GM19043 (cell line): ENCODE measurements at regions not wholly inside any gene's neighbourhood (a gene's known extent, or its start where the extent isn't known, plus 50 kb on each side); places are given as distances from the start of the nearest gene placed in this dataset.
A peak's percentile ranks its signal among the peaks of the same experiment; 100 is the strongest.
"Not testable (repeated sequence)": the region's sequence is repeated elsewhere in the genome, so short reads cannot be mapped to it uniquely, and the experiment has no call there.

ENCODE experiments used
- ATAC-seq: cut with Tn5 transposase; IDR thresholded peaks from one replicate; pipeline ENCODE4 v1.9.1; 2021; ENCODE audit warnings: low read depth; ENCODE audit not compliant: unreplicated experiment

- no peak for ATAC-seq
These were observed 91.2 kb upstream of the MARCKS start for GRCh38 chr6:113765909-113766308.

GRCh38 chr6:113767985-113768384 is 89.2 kb upstream of the MARCKS start:
- ATAC-seq: no peak

DNA sequence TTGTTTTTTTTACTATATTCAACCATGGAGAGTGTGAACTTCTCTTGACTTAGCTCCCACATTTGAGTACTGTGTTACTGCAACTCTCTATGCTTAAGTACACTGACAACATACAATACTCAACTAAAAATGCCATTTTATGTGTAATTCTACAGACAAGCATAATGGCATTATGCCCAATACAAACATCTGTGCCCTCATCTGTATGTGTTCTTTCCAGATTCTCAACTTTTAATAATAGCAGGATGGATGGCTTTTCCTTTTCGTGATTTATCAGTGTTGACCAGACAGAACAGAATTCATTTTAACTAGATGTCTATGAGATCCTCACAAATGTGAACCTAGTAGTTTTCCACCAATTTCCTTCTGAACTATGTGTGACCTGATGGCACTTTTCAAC is 84.2 kb upstream of the MARCKS start:
- ATAC-seq: no peak

- no peak for ATAC-seq
These were observed 82.9 kb upstream of the MARCKS start for GRCh38 chr6:113774127-113774825.

DNA sequence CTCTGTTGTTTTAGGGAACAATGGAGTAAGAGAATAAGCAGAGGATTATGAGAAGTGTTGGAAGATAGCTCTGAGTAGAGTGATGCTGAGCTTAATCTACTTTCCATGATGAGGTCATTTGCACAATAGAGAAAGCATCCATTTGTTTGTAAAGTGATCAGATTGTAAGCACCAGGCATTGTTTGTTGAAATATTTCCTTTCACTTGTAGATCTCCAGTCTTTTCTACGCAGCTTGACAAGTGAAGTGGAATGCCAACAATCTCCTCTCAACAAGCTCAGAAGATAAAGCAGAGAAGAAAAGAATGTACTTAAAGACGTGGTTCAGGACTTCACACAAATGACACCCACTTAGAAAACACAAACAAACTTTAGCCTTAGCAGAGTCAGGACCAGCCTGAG is 80.1 kb upstream of the MARCKS start:
- no peak for ATAC-seq

- no peak for ATAC-seq
These were observed 79.5 kb upstream of the MARCKS start for GRCh38 chr6:113777601-113778000.

- no peak for ATAC-seq
These were observed 77.5 kb upstream of the MARCKS start for GRCh38 chr6:113779656-113780055.

DNA sequence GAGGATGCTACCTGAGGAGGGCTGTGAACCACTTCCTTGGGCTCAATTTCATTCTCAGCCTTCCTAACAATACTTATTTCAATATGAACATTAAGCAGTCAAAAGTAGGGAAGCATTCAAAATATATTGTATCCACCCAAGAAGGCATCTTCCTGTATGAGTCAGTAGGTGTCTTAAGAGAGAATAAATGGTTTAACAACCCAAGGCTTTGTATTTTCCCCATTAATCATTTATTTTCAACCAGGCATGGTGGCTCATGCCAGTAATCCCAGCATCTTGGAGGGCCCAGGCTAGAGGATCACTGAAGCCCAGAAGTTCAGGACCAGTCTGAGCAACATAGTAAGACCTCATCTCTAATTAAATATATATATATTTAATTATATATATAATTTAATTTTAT is 74.5 kb upstream of the MARCKS start:
- no peak for ATAC-seq

GRCh38 chr6:113786168-113786567 is 71.0 kb upstream of the MARCKS start:
- no peak for ATAC-seq

DNA sequence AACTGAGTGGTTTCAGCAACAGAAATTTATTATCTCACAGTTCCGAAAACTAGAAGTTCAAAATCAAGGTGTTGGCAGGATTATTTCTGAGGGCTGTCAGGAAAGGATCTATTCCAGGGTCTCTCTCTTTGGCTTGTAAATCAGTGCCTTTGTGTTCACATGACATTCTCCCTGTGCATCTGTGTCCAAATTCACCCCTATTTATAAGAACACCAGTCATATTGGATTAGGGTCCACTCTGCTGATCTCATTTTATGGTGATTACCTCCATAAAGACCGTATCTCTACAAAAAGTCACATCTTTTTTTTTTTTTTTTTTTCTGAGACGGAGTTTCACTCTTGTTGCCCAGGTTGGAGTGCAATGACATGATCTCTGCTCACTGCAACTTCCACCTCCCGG is 68.6 kb upstream of the MARCKS start:
- ATAC-seq: no peak

- not testable (repeated sequence) for ATAC-seq
These were observed 65.9 kb upstream of the MARCKS start for GRCh38 chr6:113791225-113791624.

- not testable (repeated sequence) for ATAC-seq
These were observed 61.8 kb upstream of the MARCKS start for GRCh38 chr6:113795371-113795770.

DNA sequence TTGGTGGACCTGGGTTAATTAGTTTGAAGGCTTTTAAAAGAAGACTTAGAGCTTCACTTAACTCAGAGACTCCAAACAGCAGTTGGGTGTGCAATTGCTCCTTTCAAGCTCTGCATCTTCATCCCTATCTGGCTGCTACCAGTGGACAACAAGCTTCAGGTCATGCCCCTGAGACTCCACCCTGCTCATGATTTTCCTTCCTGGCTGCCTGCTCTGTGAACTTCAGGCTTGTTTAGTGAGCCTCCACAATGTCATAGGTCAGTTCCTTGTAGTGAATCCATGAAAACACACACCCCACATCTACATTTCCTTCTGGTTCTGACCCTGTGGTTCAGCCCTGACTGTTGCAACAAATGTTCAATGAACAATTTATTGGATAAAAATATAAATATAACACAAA is 61.1 kb upstream of the MARCKS start:
- ATAC-seq: no peak

GRCh38 chr6:113802779-113803178 is 54.4 kb upstream of the MARCKS start:
- ATAC-seq: no peak

DNA sequence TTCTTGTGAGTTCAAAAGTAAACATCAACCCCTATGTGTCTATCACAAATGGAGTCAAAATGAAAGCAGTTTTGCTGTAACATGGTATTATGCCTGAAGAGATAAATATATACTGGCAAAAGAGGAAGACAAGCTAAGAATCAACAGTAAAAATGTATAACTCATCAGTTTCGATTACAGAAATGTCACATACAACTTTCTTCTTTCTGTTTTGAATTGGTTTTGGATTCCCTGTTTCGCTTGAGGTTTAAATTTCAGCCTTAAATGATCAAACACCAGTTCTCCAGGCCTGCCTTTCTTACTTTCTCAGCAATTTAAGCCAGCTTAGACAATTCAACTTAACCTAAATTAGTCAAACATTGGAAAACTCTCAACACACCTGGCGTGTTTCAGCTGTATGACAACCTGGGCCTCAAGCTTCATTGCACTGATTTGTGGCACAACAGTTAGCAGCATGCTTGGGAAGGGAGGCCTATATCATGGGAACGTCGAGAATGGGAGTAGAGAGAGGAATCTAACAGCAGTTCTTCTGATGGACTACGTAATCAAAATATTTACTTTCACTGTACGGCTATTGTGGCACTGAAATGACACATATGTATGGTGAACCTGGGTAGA is 51.9 kb upstream of the MARCKS start:
- peak; percentile 78 for ATAC-seq

- no peak for ATAC-seq
These were observed 51.2 kb upstream of the MARCKS start for GRCh38 chr6:113805811-113806495.
